ENCODE measurements at regions not wholly inside any gene's neighbourhood (a gene's known extent, or its start where the extent isn't known, plus 50 kb on each side); places are given as distances from the start of the nearest gene placed in this dataset.

- TF ChIP-seq EZH2 (IDR thresholded peaks at IDR 0.05; ENCODE audit: low read depth) (no peak), CTCF (conservative IDR thresholded peaks at IDR 0.05) (no peak)
Observed at GRCh38 chr14:22381408-22381760, 207.6 kb downstream of the DAD1 start.

Data from PC-9 (cell line).